ENCODE measurements at regions not wholly inside any gene's neighbourhood (a gene's known extent, or its start where the extent isn't known, plus 50 kb on each side); places are given as distances from the start of the nearest gene placed in this dataset.

GRCh38 chr10:3398825-3399646, 226.5 kb upstream of the PITRM1 start:
- Mint-ChIP-seq H3K36me3 (ENCODE audit: insufficient read depth) (no peaks in the 10 kb centered on the region), H3K4me1 (ENCODE audit: low read depth) (peaks cover 12% of the 10 kb centered on the region), H3K27ac (no peak overlapping the region), H3K9me3 (ENCODE audit: low read depth) (peaks cover 5% of the 10 kb centered on the region), H3K27me3 (peaks cover 7% of the 10 kb centered on the region), H3K4me3 (ENCODE audit: low read depth) (no peak overlapping the region)
- no peak for DNase-seq (ENCODE audit: low spot score, unreplicated experiment)
- TF ChIP-seq, protein P1, sequence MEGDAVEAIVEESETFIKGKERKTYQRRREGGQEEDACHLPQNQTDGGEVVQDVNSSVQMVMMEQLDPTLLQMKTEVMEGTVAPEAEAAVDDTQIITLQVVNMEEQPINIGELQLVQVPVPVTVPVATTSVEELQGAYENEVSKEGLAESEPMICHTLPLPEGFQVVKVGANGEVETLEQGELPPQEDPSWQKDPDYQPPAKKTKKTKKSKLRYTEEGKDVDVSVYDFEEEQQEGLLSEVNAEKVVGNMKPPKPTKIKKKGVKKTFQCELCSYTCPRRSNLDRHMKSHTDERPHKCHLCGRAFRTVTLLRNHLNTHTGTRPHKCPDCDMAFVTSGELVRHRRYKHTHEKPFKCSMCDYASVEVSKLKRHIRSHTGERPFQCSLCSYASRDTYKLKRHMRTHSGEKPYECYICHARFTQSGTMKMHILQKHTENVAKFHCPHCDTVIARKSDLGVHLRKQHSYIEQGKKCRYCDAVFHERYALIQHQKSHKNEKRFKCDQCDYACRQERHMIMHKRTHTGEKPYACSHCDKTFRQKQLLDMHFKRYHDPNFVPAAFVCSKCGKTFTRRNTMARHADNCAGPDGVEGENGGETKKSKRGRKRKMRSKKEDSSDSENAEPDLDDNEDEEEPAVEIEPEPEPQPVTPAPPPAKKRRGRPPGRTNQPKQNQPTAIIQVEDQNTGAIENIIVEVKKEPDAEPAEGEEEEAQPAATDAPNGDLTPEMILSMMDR (IDR thresholded peaks at IDR 0.05; ENCODE audit: unreplicated experiment), result no peak

DNA sequence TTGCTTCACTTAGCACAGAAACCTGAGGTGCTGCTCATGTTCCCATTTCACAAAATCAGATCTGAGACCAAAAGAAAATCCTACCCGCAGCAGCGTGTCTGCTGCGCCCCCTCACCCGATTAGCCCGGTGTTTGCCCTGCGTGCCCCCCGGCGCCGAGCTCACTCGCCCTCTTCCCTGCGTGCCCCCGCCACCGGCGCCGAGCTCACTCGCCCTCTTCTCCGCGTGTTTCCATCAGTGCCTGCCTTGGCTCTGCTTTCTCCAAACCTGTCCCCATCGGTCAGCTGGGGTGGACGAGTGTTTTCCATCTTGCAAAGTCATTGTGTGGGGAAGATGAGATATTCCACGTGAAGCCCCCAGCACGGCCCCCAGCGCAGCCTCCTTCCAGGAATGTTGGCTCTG, 225.3 kb upstream of the PITRM1 start:
- peaks cover 7% of the 10 kb centered on the region for H3K27me3 Mint-ChIP-seq
- no peaks in the 10 kb centered on the region for H3K36me3 Mint-ChIP-seq (ENCODE audit: insufficient read depth)
- no peak for DNase-seq (ENCODE audit: low spot score, unreplicated experiment)
- no peak overlapping the region for H3K4me3 Mint-ChIP-seq (ENCODE audit: low read depth)
- peaks cover 5% of the 10 kb centered on the region for H3K9me3 Mint-ChIP-seq (ENCODE audit: low read depth)
- peaks cover 12% of the 10 kb centered on the region for H3K4me1 Mint-ChIP-seq (ENCODE audit: low read depth)
- H3K27ac Mint-ChIP-seq, result no peak overlapping the region
- TF ChIP-seq, protein P1 (IDR thresholded peaks at IDR 0.05; ENCODE audit: unreplicated experiment), result no peak

- no peak overlapping the region for H3K4me3 Mint-ChIP-seq (ENCODE audit: low read depth)
- peaks cover 12% of the 10 kb centered on the region for H3K4me1 Mint-ChIP-seq (ENCODE audit: low read depth)
- H3K9me3 Mint-ChIP-seq (ENCODE audit: low read depth), result peaks cover 5% of the 10 kb centered on the region
- DNase-seq (ENCODE audit: low spot score, unreplicated experiment), result no peak
- TF ChIP-seq, protein P1 (IDR thresholded peaks at IDR 0.05; ENCODE audit: unreplicated experiment), result no peak
- H3K27me3 Mint-ChIP-seq, result peaks cover 7% of the 10 kb centered on the region
- H3K27ac Mint-ChIP-seq, result no peak overlapping the region
- no peaks in the 10 kb centered on the region for H3K36me3 Mint-ChIP-seq (ENCODE audit: insufficient read depth)
Measured at GRCh38 chr10:3397231-3397630, 224.6 kb upstream of the PITRM1 start.

GRCh38 chr10:3396116-3396515, 223.5 kb upstream of the PITRM1 start:
- Mint-ChIP-seq H3K4me1 (ENCODE audit: low read depth) (peaks cover 12% of the 10 kb centered on the region), H3K27me3 (peaks cover 7% of the 10 kb centered on the region), H3K4me3 (ENCODE audit: low read depth) (no peak overlapping the region), H3K36me3 (ENCODE audit: insufficient read depth) (no peaks in the 10 kb centered on the region), H3K27ac (no peak overlapping the region), H3K9me3 (ENCODE audit: low read depth) (peaks cover 5% of the 10 kb centered on the region)
- TF ChIP-seq, protein P1 (IDR thresholded peaks at IDR 0.05; ENCODE audit: unreplicated experiment), result no peak
- no peak for DNase-seq (ENCODE audit: low spot score, unreplicated experiment)

- Mint-ChIP-seq H3K4me3 (ENCODE audit: low read depth) (no peak overlapping the region), H3K4me1 (ENCODE audit: low read depth) (peaks cover 12% of the 10 kb centered on the region), H3K9me3 (ENCODE audit: low read depth) (peaks cover 5% of the 10 kb centered on the region), H3K36me3 (ENCODE audit: insufficient read depth) (no peaks in the 10 kb centered on the region), H3K27me3 (peaks cover 7% of the 10 kb centered on the region), H3K27ac (no peak overlapping the region)
- DNase-seq (ENCODE audit: low spot score, unreplicated experiment), result no peak
- TF ChIP-seq, protein P1 (IDR thresholded peaks at IDR 0.05; ENCODE audit: unreplicated experiment), result no peak
Measured at GRCh38 chr10:3395458-3395861, 222.9 kb upstream of the PITRM1 start.
